Fibroblast of mammary gland (primary cell): ENCODE measurements at regions not wholly inside any gene's neighbourhood (a gene's known extent, or its start where the extent isn't known, plus 50 kb on each side); places are given as distances from the start of the nearest gene placed in this dataset.

Experiments used
- DNase-seq: peaks from one replicate; pipeline ENCODE4 v3.0.0-alpha.2; 2010; ENCODE audit warnings: low read depth
- H3K4me3 ChIP-seq: 2 replicates; pipeline ENCODE4 v1.5.1; 2011; ENCODE audit warnings: low read depth, mild to moderate bottlenecking, low read length, moderate library complexity; ENCODE audit not compliant: control insufficient read depth
- TF ChIP-seq, protein P1 (sequence below): conservative IDR thresholded peaks from 2 replicates; pipeline ENCODE4 v1.5.1; 2011; ENCODE audit warnings: low read depth, low read length, inconsistent platforms; ENCODE audit not compliant: control insufficient read depth, insufficient read depth

DNA sequence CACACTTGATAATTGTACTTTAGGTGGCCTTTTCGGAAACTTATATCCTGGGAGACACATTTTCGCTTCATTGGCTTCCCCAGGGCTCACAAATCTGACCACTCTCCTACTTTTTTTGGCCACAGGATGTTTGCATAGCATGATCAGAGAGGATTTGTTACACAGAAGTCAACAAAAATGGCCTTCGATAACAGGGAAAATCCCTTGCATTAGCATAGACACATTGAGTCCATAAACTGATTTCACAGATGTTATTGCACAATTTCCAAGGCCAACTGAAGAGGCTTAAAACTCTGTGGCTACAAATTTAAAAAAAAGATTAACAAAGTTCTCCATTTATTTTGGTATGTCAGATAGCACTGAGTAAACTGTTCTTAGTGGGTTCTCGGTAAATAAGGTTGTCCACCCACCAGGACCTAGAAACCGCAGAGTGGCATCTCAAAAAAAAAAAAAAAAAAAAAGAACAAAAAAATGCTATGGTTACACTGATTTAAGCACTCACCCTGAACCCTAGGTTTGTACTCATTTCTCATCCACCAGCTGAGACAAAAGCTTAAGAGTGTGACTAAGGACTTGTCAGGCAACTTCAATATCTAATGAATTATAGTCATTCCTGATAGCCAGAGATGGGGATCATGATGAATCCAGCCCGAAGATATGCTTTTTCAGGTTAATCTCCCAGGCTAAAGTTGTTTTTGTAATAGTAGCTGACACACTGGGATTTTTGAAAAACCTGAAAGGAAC is 188.9 kb upstream of the SYNPR start:
- TF ChIP-seq, protein P1, sequence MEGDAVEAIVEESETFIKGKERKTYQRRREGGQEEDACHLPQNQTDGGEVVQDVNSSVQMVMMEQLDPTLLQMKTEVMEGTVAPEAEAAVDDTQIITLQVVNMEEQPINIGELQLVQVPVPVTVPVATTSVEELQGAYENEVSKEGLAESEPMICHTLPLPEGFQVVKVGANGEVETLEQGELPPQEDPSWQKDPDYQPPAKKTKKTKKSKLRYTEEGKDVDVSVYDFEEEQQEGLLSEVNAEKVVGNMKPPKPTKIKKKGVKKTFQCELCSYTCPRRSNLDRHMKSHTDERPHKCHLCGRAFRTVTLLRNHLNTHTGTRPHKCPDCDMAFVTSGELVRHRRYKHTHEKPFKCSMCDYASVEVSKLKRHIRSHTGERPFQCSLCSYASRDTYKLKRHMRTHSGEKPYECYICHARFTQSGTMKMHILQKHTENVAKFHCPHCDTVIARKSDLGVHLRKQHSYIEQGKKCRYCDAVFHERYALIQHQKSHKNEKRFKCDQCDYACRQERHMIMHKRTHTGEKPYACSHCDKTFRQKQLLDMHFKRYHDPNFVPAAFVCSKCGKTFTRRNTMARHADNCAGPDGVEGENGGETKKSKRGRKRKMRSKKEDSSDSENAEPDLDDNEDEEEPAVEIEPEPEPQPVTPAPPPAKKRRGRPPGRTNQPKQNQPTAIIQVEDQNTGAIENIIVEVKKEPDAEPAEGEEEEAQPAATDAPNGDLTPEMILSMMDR: no peak
- peak; percentile 19 for DNase-seq
- H3K4me3 ChIP-seq: no peak overlapping the region

DNA sequence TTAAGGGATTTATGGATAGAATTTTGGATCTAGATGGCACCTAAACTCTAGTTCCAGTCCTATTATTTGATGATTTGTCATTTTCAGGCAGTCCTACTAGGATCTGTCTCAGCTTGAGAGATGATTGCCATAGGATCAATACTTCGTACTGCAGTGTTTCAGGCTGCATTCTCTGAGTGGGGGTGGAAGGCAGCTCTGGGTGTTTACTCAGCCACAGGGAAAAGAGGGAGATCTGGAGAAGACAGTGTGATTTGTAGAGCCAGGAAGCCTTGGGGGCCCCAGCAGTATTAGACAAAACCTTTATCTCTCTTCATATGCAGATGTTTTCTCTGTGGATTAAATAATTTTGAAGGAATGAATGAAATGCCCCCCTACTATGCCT is 188.4 kb upstream of the SYNPR start:
- no peak for DNase-seq
- TF ChIP-seq, protein P1: no peak
- no peak overlapping the region for H3K4me3 ChIP-seq

DNA sequence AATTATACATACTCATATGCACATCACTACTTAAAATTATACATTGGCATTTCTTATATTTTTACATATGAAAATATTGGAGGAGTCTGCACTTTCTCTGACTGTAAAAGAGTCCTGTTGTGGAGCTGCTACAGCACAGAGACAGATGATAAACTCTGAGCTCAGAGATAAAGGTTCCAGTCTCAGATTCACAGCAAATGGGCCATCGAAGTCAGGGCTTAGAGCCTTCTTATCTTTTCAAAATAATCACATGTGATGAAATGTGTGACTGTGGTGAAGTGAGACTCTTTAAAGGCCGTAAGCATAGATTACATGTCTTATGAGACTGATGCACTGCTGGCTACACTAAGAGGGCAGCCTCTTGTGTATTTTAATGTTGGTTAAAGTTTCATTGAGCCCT is 187.5 kb upstream of the SYNPR start:
- no peak for DNase-seq
- TF ChIP-seq, protein P1: no peak
- H3K4me3 ChIP-seq: no peak overlapping the region

DNA sequence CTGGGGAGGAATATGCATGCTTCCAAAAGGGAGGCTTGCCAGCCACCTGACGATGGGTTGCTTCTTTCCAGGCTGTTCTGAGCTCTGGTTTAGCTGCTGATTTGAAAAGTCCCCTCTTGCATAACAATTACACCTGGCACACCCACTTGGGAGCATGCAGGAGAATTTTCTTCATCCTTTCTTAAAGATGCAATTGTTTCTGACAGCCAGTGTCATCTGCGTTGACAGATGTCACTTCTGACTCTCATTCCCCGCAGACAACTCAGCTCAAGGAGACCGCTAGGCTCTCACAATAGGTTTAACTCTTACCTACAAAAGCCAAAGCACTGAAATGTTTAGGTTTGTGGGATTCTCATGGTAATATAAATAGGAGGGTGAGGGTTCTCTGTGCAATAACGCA is 185.6 kb upstream of the SYNPR start:
- TF ChIP-seq, protein P1: no peak
- no peak for DNase-seq
- H3K4me3 ChIP-seq: no peak overlapping the region

DNA sequence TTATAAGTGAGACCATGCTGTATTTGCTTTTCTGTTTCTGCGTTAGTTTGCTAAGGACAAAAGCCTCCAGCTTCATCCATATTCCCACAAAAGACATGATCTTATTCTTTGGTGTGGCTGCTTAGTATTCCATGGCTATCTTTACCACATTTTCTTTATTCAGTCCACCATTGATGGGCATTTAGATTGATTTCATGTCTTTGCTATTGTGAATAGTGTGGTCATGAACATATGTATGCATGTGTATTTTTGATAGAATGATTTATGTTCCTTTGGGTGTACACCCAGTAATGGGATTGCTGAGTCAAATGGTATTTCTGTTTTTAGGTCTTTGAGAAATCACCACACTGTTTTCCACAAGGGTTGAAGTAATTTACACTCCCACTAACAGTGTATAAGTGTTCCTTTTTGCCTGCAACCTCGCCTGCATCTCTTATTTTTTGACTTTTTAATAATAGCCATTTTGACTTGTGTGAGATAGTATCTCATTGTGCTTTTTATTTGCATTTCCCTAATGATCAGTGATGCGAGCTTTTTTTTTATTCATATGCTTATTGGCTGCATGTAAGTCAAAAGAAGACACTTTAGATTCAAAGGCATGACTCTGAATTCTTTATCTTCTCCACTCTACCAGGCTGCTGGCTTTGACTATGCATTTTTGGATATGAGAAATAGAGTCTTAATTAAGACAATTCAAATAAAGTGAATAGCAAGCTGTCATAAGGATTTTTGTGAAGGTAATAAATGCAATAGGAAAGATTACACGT is 183.3 kb upstream of the SYNPR start:
- no peak for DNase-seq
- TF ChIP-seq, protein P1: no peak
- no peak overlapping the region for H3K4me3 ChIP-seq

DNA sequence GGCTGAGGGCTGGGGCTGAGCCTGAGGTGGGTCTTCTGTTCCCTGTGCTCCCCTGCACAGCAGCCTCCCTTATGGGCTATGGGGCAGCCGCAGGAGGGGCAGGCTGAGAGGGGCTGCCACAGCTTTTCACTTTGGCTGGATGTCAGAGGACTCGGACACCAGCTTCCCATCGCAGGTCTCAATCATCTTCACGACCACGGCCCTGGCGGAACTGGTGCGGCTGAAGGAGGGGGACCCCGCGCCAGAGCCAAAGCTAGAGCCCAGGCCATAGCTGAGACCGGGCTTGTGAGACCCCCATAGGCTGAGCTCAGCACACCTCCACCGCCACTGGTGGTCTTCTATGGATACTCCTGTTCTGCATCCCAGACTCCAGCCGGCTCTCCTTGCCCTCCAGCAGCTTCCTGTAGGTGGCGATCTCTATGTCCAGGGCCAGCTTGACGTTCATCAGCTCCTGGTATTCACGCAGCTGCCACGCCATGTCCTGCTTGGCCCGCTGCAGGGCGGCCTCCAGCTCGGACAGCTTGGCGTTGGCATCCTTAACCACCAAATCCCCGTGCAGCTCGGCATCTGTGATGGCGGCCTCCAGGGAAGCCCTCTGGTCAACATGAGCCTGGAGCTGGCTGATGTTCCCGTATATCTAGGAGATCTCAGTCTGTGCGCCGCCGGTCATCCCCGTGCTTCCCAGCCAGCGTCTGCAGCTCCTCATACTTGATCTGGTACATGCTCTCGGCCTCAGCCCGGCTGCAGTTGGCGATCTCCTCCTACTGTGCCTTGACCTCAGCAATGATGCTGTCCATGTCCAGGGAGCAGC is 181.7 kb upstream of the SYNPR start:
- TF ChIP-seq, protein P1: no peak
- no peak for DNase-seq
- no peak overlapping the region for H3K4me3 ChIP-seq
